ENCODE measurements at regions not wholly inside any gene's neighbourhood (a gene's known extent, or its start where the extent isn't known, plus 50 kb on each side); places are given as distances from the start of the nearest gene placed in this dataset.
"Not testable (repeated sequence)": the region's sequence is repeated elsewhere in the genome, so short reads cannot be mapped to it uniquely, and the experiment has no call there.

DNA sequence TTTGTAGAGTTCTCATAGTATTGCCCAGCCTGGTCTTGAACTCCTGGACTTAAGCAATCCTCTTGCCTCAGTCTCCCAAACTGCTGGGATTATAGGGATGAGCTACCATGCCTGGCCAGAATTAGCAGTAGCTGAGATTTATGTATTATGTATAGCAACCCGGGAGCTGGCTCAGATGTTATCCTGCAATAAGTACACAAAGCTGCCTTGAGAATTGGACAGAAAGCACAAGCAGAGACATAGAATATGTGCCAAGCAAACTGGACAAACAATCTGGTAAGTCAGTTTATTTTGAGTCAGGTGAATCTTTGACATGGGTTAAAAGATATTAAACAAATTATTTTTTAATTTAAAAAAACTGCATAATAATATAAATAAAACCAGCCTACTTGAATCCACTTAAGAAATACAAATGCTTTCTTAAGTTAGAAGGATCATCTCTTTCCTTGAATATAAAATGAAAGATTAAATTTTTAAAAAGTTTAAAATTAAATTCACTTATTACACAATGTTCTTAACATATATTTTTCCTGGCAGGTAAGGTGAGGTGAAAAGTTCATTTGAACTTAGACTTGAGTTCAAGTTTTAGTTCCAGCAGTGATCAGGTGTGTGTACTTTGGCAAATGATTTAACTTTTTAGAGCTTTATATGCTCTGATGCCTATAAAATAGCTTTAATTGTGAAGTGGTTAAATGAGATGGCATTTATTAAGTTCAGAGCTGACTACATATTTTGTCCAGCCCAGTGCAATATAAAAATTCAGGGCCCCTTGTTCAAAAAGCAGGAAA lies 87.8 kb upstream of the ACSL1 start:
- BruUV-seq (replicated peaks): no TSS peak
- intact Hi-C loops (cut with micrococcal nuclease) (no loop called here), in situ Hi-C loops (cut with MboI) (no loop called here)
- Histone ChIP-seq H3K9me1 (ENCODE audit: control insufficient read depth, insufficient read depth, low read length) (no peaks in the 10 kb centered on the region), H3K9ac (ENCODE audit: insufficient read depth in 1 of 2, low read depth in 2 of 2, low read length in 2 of 2) (no peak overlapping the region), H4K20me1 (replicated peaks; ENCODE audit: control insufficient read depth, insufficient read depth, low read length) (no peaks in the 10 kb centered on the region), H3K27ac (ENCODE audit: extremely low read depth, low read depth, low read length) (no peak overlapping the region), H3K9me3 (replicated peaks; ENCODE audit: control insufficient read depth, insufficient read depth, low read depth, low read length) (peaks cover 6% of the 10 kb centered on the region; the same call in 1 of the 2 replicates), H3K36me3 (ENCODE audit: control insufficient read depth, insufficient read depth, low read length) (no peaks in the 10 kb centered on the region), H2AFZ (ENCODE audit: low read depth, low read length) (no peak overlapping the region), H3K4me1 (replicated peaks in 1 of 2; ENCODE audit: control insufficient read depth in 2 of 2, insufficient read depth in 2 of 2, low read length in 2 of 2) (no peaks in the 10 kb centered on the region), H3K4me2 (ENCODE audit: insufficient read depth, low read length) (no peak overlapping the region), H3K27me3 (ENCODE audit: control insufficient read depth in 2 of 2, insufficient read depth in 2 of 2, low read length in 2 of 2) (no peaks in the 10 kb centered on the region), H3K79me2 (ENCODE audit: control insufficient read depth, insufficient read depth, low read length) (no peaks in the 10 kb centered on the region), H3K4me3 (no peak overlapping the region)
- WGBS (ENCODE audit: insufficient coverage, low coverage, missing lambda C conversion rate): 0% methylated on average over 1 of the region's 1 CpG
- DNase-seq (ENCODE audit: extremely low read depth in 1 of 4, low spot score in 3 of 4): no peak
- ATAC-seq: no peak
- no peak for FAIRE-seq
- TF ChIP-seq, protein P1, sequence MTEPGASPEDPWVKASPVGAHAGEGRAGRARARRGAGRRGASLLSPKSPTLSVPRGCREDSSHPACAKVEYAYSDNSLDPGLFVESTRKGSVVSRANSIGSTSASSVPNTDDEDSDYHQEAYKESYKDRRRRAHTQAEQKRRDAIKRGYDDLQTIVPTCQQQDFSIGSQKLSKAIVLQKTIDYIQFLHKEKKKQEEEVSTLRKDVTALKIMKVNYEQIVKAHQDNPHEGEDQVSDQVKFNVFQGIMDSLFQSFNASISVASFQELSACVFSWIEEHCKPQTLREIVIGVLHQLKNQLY (CRISPR knock-in tag; conservative IDR thresholded peaks at IDR 0.05): no peak
- CTCF ChIA-PET (ENCODE audit: low intra/inter-chr PET ratio): no interaction called here
- POLR2A ChIA-PET: interaction anchor here (0.6 kb wide), 1 partner anchor 248 kb away, joined by 3 read pairs; no protein-coding TSS in a partner anchor

GRCh38 chr4:184918799-184919198 lies 93.0 kb upstream of the ACSL1 start:
- peaks cover 0 to 11% of the 10 kb centered on the region in 2 experiments; a peak in 2 of 5 replicates for H3K27me3 ChIP-seq (ENCODE audit: control insufficient read depth in 2 of 2, insufficient read depth in 2 of 2, low read length in 2 of 2)
- DNase-seq (ENCODE audit: extremely low read depth in 1 of 4, low spot score in 3 of 4); H3K36me3 ChIP-seq (ENCODE audit: control insufficient read depth, insufficient read depth, low read length); H4K20me1 ChIP-seq (replicated peaks; ENCODE audit: control insufficient read depth, insufficient read depth, low read length); H3K4me1 ChIP-seq (replicated peaks in 1 of 2; ENCODE audit: control insufficient read depth in 2 of 2, insufficient read depth in 2 of 2, low read length in 2 of 2); H3K4me3 ChIP-seq; H3K27ac ChIP-seq (ENCODE audit: extremely low read depth, low read depth, low read length); CTCF ChIA-PET (ENCODE audit: low intra/inter-chr PET ratio); ATAC-seq; BruUV-seq (replicated peaks); H3K9ac ChIP-seq (ENCODE audit: insufficient read depth in 1 of 2, low read depth in 2 of 2, low read length in 2 of 2); H3K9me1 ChIP-seq (ENCODE audit: control insufficient read depth, insufficient read depth, low read length); H3K79me2 ChIP-seq (ENCODE audit: control insufficient read depth, insufficient read depth, low read length); intact Hi-C loops (cut with micrococcal nuclease); POLR2A ChIA-PET; H3K9me3 ChIP-seq (replicated peaks; ENCODE audit: control insufficient read depth, insufficient read depth, low read depth, low read length); in situ Hi-C loops (cut with MboI); FAIRE-seq; H3K4me2 ChIP-seq (ENCODE audit: insufficient read depth, low read length); H2AFZ ChIP-seq (ENCODE audit: low read depth, low read length): not testable (repeated sequence)
- WGBS (ENCODE audit: insufficient coverage, low coverage, missing lambda C conversion rate): 15% methylated on average over 3 of the region's 3 CpGs

Measured in K562 (cell line).